A673 (cell line): ENCODE measurements at regions not wholly inside any gene's neighbourhood (a gene's known extent, or its start where the extent isn't known, plus 50 kb on each side); places are given as distances from the start of the nearest gene placed in this dataset.

Experiments
- CTCF ChIP-seq: fragments of 300-800, 200-600 bp; sonication (generic); conservative IDR thresholded peaks from 2 replicates; pipeline ENCODE4 v1.5.1; 2017; ENCODE audit warnings: low read depth, mild to moderate bottlenecking, antibody characterized with exemption, low read length, moderate library complexity, mixed read lengths
- EZH2 ChIP-seq: fragments of 200-600 bp; sonication (generic); IDR thresholded peaks from 2 replicates; pipeline ENCODE4 v1.6.1; 2017; ENCODE audit warnings: borderline replicate concordance, low read depth, mild to moderate bottlenecking, mixed read lengths, antibody characterized with exemption, low read length; ENCODE audit not compliant: poor library complexity, severe bottlenecking

- TF ChIP-seq CTCF, result no peak
- no peak for TF ChIP-seq EZH2
Measured at GRCh38 chr5:25891691-25892090, 1146.7 kb downstream of the CDH9 start.
